Kidney epithelial cell (primary cell): ENCODE measurements at regions not wholly inside any gene's neighbourhood (a gene's known extent, or its start where the extent isn't known, plus 50 kb on each side); places are given as distances from the start of the nearest gene placed in this dataset.

Experiments used
- DNase-seq: peaks from one replicate; pipeline ENCODE4 v3.0.0-alpha.2; 2010; ENCODE audit warnings: low read depth
- H3K27me3 ChIP-seq: 2 replicates; pipeline ENCODE4 v1.6.0; 2011; ENCODE audit warnings: low read length; ENCODE audit not compliant: control insufficient read depth, insufficient read depth
- H3K36me3 ChIP-seq: 2 replicates; pipeline ENCODE4 v1.5.1; 2011; ENCODE audit warnings: low read length; ENCODE audit not compliant: control insufficient read depth, insufficient read depth
- H3K4me3 ChIP-seq: 2 replicates; pipeline ENCODE4 v1.5.1; 2011; ENCODE audit warnings: low read depth, mild to moderate bottlenecking, control low read depth, low read length
- CTCF ChIP-seq: IDR thresholded peaks from 2 replicates; pipeline ENCODE4 v1.5.1; 2011; ENCODE audit warnings: mild to moderate bottlenecking, moderate library complexity, low read length, control low read depth, inconsistent platforms; ENCODE audit not compliant: insufficient read depth, poor library complexity, severe bottlenecking

GRCh38 chr11:70755410-70756158 is 357.3 kb downstream of the CTTN start:
- TF ChIP-seq CTCF: peak; percentile 97
- no peak for DNase-seq
- H3K36me3 ChIP-seq: no peaks in the 10 kb centered on the region

GRCh38 chr11:70756341-70756740 is 358.0 kb downstream of the CTTN start:
- Histone ChIP-seq H3K36me3 (no peaks in the 10 kb centered on the region), H3K27me3 (peaks cover 2% of the 10 kb centered on the region), H3K4me3 (no peak overlapping the region)
- no peak for TF ChIP-seq CTCF
- no peak for DNase-seq

More at GRCh38 chr11:70755410-70756158, 357.3 kb downstream of the CTTN start:
- Histone ChIP-seq H3K27me3 (peaks cover 2% of the 10 kb centered on the region), H3K4me3 (no peak overlapping the region)

- no peak for DNase-seq
- no peak for TF ChIP-seq CTCF
These were observed 358.4 kb downstream of the CTTN start for GRCh38 chr11:70756756-70757155.

GRCh38 chr11:70757241-70757640 is 358.9 kb downstream of the CTTN start:
- TF ChIP-seq CTCF: no peak

More at GRCh38 chr11:70756756-70757155, 358.4 kb downstream of the CTTN start:
- peaks cover 2% of the 10 kb centered on the region for H3K27me3 ChIP-seq
- no peaks in the 10 kb centered on the region for H3K36me3 ChIP-seq
- no peak overlapping the region for H3K4me3 ChIP-seq

GRCh38 chr11:70758206-70758605 is 359.9 kb downstream of the CTTN start:
- DNase-seq: no peak
- H3K36me3 ChIP-seq: no peaks in the 10 kb centered on the region
- H3K27me3 ChIP-seq: peaks cover 2% of the 10 kb centered on the region
- TF ChIP-seq CTCF: no peak
- no peak overlapping the region for H3K4me3 ChIP-seq

More at GRCh38 chr11:70757241-70757640, 358.9 kb downstream of the CTTN start:
- Histone ChIP-seq H3K27me3 (peaks cover 2% of the 10 kb centered on the region), H3K4me3 (no peak overlapping the region), H3K36me3 (no peaks in the 10 kb centered on the region)
- no peak for DNase-seq

- Histone ChIP-seq H3K36me3 (no peaks in the 10 kb centered on the region), H3K4me3 (no peak overlapping the region), H3K27me3 (peaks cover 2% of the 10 kb centered on the region)
- TF ChIP-seq CTCF: no peak
- no peak for DNase-seq
These were observed 361.5 kb downstream of the CTTN start for GRCh38 chr11:70759846-70760245.
